Tibial nerve (tissue), 3 donors: ENCODE measurements at regions not wholly inside any gene's neighbourhood (a gene's known extent, or its start where the extent isn't known, plus 50 kb on each side); places are given as distances from the start of the nearest gene placed in this dataset.

Experiments
- POLR2A ChIP-seq, 2 donors: fragments of 450-650 bp; IDR thresholded peaks; one replicate each; pipeline ENCODE4 v1.6.1; 2017; ENCODE audit warnings: antibody characterized with exemption in 2 of 2, mild to moderate bottlenecking in 2 of 2, moderate library complexity in 2 of 2
- TF ChIP-seq, protein P1 (sequence below), 5 experiments: fragments of 200-600 bp in 3 of 5; fragments of 450-650 bp in 2 of 5; sonication (generic) in 3 of 5; IDR thresholded peaks; one replicate each; pipeline ENCODE4 v1.5.1; 2016 to 2019; ENCODE audit warnings: antibody characterized with exemption in 5 of 5, mild to moderate bottlenecking in 3 of 5, moderate library complexity in 2 of 5

DNA sequence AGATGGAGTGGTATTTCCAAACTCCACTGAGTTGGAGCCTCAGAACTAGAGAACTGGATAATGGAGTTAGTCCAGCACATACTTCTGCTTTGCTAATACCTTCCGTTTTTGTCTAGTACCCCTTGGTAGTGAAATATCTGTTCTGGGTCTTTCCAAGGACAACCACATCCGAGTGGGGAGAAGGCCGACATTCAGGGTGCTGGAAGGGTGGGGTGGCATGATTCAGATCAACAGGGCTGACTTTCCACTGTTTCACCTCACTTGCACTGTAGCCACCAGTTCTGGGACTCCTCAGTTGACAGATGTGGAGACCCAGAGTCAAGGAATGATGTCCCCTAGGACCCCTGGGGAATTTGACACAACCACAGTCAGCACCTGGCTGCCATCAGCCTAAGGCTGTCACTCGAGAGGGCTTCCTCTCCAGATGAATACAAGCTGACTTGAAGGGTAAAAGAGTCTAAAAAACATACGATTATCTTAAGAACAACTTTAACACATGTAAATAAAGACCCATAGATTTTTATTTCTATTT lies 84.8 kb upstream of the HNF1B start:
- TF ChIP-seq, protein P1, sequence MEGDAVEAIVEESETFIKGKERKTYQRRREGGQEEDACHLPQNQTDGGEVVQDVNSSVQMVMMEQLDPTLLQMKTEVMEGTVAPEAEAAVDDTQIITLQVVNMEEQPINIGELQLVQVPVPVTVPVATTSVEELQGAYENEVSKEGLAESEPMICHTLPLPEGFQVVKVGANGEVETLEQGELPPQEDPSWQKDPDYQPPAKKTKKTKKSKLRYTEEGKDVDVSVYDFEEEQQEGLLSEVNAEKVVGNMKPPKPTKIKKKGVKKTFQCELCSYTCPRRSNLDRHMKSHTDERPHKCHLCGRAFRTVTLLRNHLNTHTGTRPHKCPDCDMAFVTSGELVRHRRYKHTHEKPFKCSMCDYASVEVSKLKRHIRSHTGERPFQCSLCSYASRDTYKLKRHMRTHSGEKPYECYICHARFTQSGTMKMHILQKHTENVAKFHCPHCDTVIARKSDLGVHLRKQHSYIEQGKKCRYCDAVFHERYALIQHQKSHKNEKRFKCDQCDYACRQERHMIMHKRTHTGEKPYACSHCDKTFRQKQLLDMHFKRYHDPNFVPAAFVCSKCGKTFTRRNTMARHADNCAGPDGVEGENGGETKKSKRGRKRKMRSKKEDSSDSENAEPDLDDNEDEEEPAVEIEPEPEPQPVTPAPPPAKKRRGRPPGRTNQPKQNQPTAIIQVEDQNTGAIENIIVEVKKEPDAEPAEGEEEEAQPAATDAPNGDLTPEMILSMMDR (IDR thresholded peaks at IDR 0.05): no peak
- TF ChIP-seq POLR2A (IDR thresholded peaks at IDR 0.05): no peak
